HepG2 (cell line): ENCODE measurements at regions not wholly inside any gene's neighbourhood (a gene's known extent, or its start where the extent isn't known, plus 50 kb on each side); places are given as distances from the start of the nearest gene placed in this dataset.

Source experiments
- ATAC-seq: fragments of 200-7000 bp; cut with Tn5 transposase; 3 replicates; pipeline ENCODE4 v1.9.1; 2020; ENCODE audit warnings: mild to moderate bottlenecking, moderate library complexity
- BruUV-seq: library from RNA; stranded (reverse); fragments of 400-500 nt; replicated peaks from 2 replicates; lab custom pipeline; 2021; lab: Mats Ljungman, UMichigan
- CTCF ChIA-PET: fragments of 300-600 bp; formaldehyde crosslinking; extraction: SDS; loops from one replicate; lab custom pipeline; 2021; ENCODE audit warnings: low total read pairs, inconsistent platforms, low intra/inter-chr PET ratio; lab: Yijun Ruan, JAX
- POLR2A ChIA-PET: fragments of 350-600 bp; sonication (Branson Sonifier 250); formaldehyde crosslinking; loops from one replicate; lab custom pipeline; 2020; ENCODE audit warnings: antibody characterized with exemption, inconsistent platforms; lab: Yijun Ruan, JAX
- DNase-seq: peaks from one replicate; pipeline ENCODE4 v3.0.0-alpha.2; 2015; ENCODE audit warnings: low spot score
- FAIRE-seq: peaks from 3 replicates; lab custom pipeline; 2011; peaks lifted over from hg19 to GRCh38; lab: Jason Lieb, UNC
- H2AFZ ChIP-seq: one replicate; pipeline ENCODE4 v1.6.1; 2011; ENCODE audit warnings: low read length, inconsistent platforms
- H3K27ac ChIP-seq: fragments of 300-600 bp; 3 replicates; pipeline ENCODE4 v1.8.0; 2011; ENCODE audit warnings: mixed run types, mild to moderate bottlenecking, mixed read lengths, low read length, inconsistent platforms; ENCODE audit not compliant: insufficient read depth; ENCODE audit errors: extremely low read length
- H3K27me3 ChIP-seq, 2 experiments: fragments of 200-600 bp in 1 of 2; 2 replicates in 1 of 2; 3 replicates in 1 of 2; pipeline versions ENCODE4 v1.6.0 to v1.8.0; 2011; ENCODE audit warnings: low read length in 2 of 2, mild to moderate bottlenecking in 2 of 2, moderate library complexity in 2 of 2, inconsistent platforms in 1 of 2; ENCODE audit not compliant: insufficient read depth in 2 of 2, control insufficient read depth in 1 of 2
- H3K36me3 ChIP-seq, 2 experiments: fragments of 200-600 bp in 1 of 2; replicated peaks in 1 of 2; 2 replicates in 1 of 2; 3 replicates in 1 of 2; pipeline versions ENCODE4 v1.5.1 to v1.8.0; 2011; ENCODE audit warnings: low read length in 2 of 2, inconsistent platforms in 1 of 2; ENCODE audit not compliant: insufficient read depth in 2 of 2, control insufficient read depth in 1 of 2
- H3K4me1 ChIP-seq: 2 replicates; pipeline ENCODE4 v1.5.1; 2012; ENCODE audit warnings: low read length, inconsistent platforms; ENCODE audit not compliant: insufficient read depth
- H3K4me2 ChIP-seq: 2 replicates; pipeline ENCODE4 v1.6.0; 2011; ENCODE audit warnings: low read depth, low read length, inconsistent platforms
- H3K4me3 ChIP-seq, 3 experiments: fragments of 200-600 bp in 1 of 3; sonication (generic), shearing (Covaris generic) in 1 of 3; replicated peaks in 1 of 3; 2 replicates each; pipeline ENCODE4 v1.5.1; 2011 to 2016; ENCODE audit warnings: low read length in 3 of 3, inconsistent platforms in 2 of 3, low read depth in 2 of 3, mild to moderate bottlenecking in 2 of 3, control low read depth in 1 of 3, mixed read lengths in 1 of 3; ENCODE audit not compliant: insufficient read depth in 1 of 3
- H3K79me2 ChIP-seq: one replicate; pipeline ENCODE4 v1.6.1; 2011; ENCODE audit warnings: low read length, inconsistent platforms; ENCODE audit not compliant: insufficient read depth
- H3K9ac ChIP-seq: 2 replicates; pipeline ENCODE4 v1.6.0; 2011; ENCODE audit warnings: mild to moderate bottlenecking, low read depth, low read length, inconsistent platforms; ENCODE audit not compliant: insufficient read depth
- H3K9me3 ChIP-seq: 2 replicates; pipeline ENCODE4 v1.5.1; 2012; ENCODE audit warnings: mild to moderate bottlenecking, low read length
- H4K20me1 ChIP-seq: 2 replicates; pipeline ENCODE4 v1.6.0; 2011; ENCODE audit warnings: inconsistent platforms, mild to moderate bottlenecking, low read length, moderate library complexity; ENCODE audit not compliant: insufficient read depth
- ARID4A ChIP-seq: sonication (generic); formaldehyde crosslinking; IDR thresholded peaks from 2 replicates; pipeline ENCODE4 v1.5.0; 2020; ENCODE audit warnings: mild to moderate bottlenecking, missing genetic modification reagents, borderline replicate concordance
- ATF7 ChIP-seq, 2 experiments: fragments of 450-650 bp in 1 of 2; sonication (generic) in 1 of 2; formaldehyde crosslinking in 1 of 2; IDR thresholded peaks; 2 replicates each; pipeline versions ENCODE4 v1.4.0 to v1.6.1; 2016 to 2020; ENCODE audit warnings: antibody characterized with exemption in 1 of 2, mild to moderate bottlenecking in 1 of 2, missing genetic modification reagents in 1 of 2
- CREB1 ChIP-seq, 2 experiments: fragments of 450-650 bp in 1 of 2; IDR thresholded peaks; 2 replicates each; pipeline ENCODE4 v1.6.1; 2016 to 2017; ENCODE audit warnings: control low read depth in 1 of 2, mild to moderate bottlenecking in 1 of 2, missing compliant biosample characterization in 1 of 2, missing genetic modification characterization in 1 of 2
- NAIF1 ChIP-seq: sonication (generic); formaldehyde crosslinking; IDR thresholded peaks from 2 replicates; pipeline ENCODE4 v1.5.0; 2020; ENCODE audit warnings: mild to moderate bottlenecking, missing genetic modification reagents, borderline replicate concordance
- ZFP91 ChIP-seq: sonication (generic); formaldehyde crosslinking; IDR thresholded peaks from 2 replicates; pipeline ENCODE4 v1.9.0; 2022; ENCODE audit warnings: missing genetic modification reagents, mild to moderate bottlenecking, borderline replicate concordance
- ZKSCAN5 ChIP-seq: sonication (generic); formaldehyde crosslinking; IDR thresholded peaks from 2 replicates; pipeline ENCODE4 v1.5.1; 2020; ENCODE audit warnings: mild to moderate bottlenecking, missing genetic modification reagents
- ZNF383 ChIP-seq: sonication (generic); formaldehyde crosslinking; IDR thresholded peaks from 2 replicates; pipeline ENCODE4 v1.4.0; 2020; ENCODE audit warnings: missing genetic modification reagents, mild to moderate bottlenecking, borderline replicate concordance
- ZNF788 ChIP-seq: sonication (generic); formaldehyde crosslinking; IDR thresholded peaks from 2 replicates; pipeline ENCODE4 v1.5.0; 2020; ENCODE audit warnings: mild to moderate bottlenecking, missing genetic modification reagents, borderline replicate concordance
- WGBS: methylation state at CpG from one replicate; pipeline ENCODE4 v1.1.6; 2017; ENCODE audit warnings: low lambda C conversion rate; 5-methylcytosine and 5-hydroxymethylcytosine counted together
- in situ Hi-C: cut with HindIII; loops from 2 replicates; pipeline ENCODE4 v1.10.0; 2017; ENCODE audit warnings: low pct_unique_long_range_greater_than_20kb; ENCODE audit not compliant: extremely low pct_ligation_motif_present
- intact Hi-C: fragments of 100-400 bp; cut with micrococcal nuclease; formaldehyde crosslinking; loops from one replicate; pipeline ENCODE4 v1.10.0; 2022; ENCODE audit not compliant: unreplicated experiment
- TF ChIP-seq, protein P1 (sequence below): sonication (generic); formaldehyde crosslinking; IDR thresholded peaks from 2 replicates; pipeline ENCODE4 v1.5.0; 2020; ENCODE audit warnings: missing genetic modification reagents, mild to moderate bottlenecking, borderline replicate concordance
- TF ChIP-seq, protein P2 (sequence below): IDR thresholded peaks from 2 replicates; pipeline ENCODE4 v1.4.0; 2020; ENCODE audit warnings: mild to moderate bottlenecking, missing genetic modification reagents
- TF ChIP-seq, protein P3 (sequence below): sonication (generic); formaldehyde crosslinking; IDR thresholded peaks from 2 replicates; pipeline ENCODE4 v1.9.0; 2021; ENCODE audit warnings: missing genetic modification reagents, mild to moderate bottlenecking, borderline replicate concordance

DNA sequence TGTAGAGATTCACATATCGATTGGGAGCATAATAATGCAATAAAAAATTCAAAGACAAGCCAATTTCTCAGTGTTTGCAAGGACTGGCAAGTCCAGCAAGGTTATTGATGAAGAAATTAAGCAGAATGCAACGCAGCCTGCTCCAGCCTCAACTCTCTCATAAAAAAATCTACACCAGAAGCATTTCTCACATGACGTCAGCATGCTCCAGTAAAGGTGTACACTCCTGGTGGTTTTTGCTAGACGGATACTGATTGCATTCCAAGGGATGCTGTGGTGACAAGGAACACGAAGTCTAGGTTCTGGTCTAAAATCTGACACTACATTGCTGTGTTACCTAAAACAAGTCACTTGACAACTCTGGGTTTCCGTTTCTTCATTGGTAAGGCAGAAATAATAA, 131.9 kb upstream of the PRNP start:
- CTCF ChIA-PET = no interaction called here
- H3K4me1 ChIP-seq = no peaks in the 10 kb centered on the region
- TF ChIP-seq ZFP91 (CRISPR knock-in tag) (no peak), ZKSCAN5 (CRISPR knock-in tag) (no peak), ATF7 (IDR thresholded peaks at IDR 0.05) (peak; percentile 80), ATF7 (CRISPR knock-in tag; IDR thresholded peaks at IDR 0.05) (no peak), ARID4A (CRISPR knock-in tag) (no peak), NAIF1 (CRISPR knock-in tag) (no peak), ZNF788 (no peak), ZNF383 (no peak), CREB1 (IDR thresholded peaks at IDR 0.05) (peak; percentile 92), CREB1 (CRISPR knock-in tag; IDR thresholded peaks at IDR 0.05) (no peak)
- TF ChIP-seq, protein P1, sequence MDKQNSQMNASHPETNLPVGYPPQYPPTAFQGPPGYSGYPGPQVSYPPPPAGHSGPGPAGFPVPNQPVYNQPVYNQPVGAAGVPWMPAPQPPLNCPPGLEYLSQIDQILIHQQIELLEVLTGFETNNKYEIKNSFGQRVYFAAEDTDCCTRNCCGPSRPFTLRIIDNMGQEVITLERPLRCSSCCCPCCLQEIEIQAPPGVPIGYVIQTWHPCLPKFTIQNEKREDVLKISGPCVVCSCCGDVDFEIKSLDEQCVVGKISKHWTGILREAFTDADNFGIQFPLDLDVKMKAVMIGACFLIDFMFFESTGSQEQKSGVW (CRISPR knock-in tag) = no peak
- TF ChIP-seq, protein P2, sequence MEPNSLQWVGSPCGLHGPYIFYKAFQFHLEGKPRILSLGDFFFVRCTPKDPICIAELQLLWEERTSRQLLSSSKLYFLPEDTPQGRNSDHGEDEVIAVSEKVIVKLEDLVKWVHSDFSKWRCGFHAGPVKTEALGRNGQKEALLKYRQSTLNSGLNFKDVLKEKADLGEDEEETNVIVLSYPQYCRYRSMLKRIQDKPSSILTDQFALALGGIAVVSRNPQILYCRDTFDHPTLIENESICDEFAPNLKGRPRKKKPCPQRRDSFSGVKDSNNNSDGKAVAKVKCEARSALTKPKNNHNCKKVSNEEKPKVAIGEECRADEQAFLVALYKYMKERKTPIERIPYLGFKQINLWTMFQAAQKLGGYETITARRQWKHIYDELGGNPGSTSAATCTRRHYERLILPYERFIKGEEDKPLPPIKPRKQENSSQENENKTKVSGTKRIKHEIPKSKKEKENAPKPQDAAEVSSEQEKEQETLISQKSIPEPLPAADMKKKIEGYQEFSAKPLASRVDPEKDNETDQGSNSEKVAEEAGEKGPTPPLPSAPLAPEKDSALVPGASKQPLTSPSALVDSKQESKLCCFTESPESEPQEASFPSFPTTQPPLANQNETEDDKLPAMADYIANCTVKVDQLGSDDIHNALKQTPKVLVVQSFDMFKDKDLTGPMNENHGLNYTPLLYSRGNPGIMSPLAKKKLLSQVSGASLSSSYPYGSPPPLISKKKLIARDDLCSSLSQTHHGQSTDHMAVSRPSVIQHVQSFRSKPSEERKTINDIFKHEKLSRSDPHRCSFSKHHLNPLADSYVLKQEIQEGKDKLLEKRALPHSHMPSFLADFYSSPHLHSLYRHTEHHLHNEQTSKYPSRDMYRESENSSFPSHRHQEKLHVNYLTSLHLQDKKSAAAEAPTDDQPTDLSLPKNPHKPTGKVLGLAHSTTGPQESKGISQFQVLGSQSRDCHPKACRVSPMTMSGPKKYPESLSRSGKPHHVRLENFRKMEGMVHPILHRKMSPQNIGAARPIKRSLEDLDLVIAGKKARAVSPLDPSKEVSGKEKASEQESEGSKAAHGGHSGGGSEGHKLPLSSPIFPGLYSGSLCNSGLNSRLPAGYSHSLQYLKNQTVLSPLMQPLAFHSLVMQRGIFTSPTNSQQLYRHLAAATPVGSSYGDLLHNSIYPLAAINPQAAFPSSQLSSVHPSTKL (CRISPR knock-in tag) = no peak
- TF ChIP-seq, protein P3, sequence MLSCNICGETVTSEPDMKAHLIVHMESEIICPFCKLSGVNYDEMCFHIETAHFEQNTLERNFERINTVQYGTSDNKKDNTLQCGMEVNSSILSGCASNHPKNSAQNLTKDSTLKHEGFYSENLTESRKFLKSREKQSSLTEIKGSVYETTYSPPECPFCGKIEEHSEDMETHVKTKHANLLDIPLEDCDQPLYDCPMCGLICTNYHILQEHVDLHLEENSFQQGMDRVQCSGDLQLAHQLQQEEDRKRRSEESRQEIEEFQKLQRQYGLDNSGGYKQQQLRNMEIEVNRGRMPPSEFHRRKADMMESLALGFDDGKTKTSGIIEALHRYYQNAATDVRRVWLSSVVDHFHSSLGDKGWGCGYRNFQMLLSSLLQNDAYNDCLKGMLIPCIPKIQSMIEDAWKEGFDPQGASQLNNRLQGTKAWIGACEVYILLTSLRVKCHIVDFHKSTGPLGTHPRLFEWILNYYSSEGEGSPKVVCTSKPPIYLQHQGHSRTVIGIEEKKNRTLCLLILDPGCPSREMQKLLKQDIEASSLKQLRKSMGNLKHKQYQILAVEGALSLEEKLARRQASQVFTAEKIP = no peak

More for the DNA sequence above, 131.9 kb upstream of the PRNP start:
- Histone ChIP-seq H4K20me1 (no peaks in the 10 kb centered on the region), H3K9ac (no peak overlapping the region), H3K36me3 (no peaks in the 10 kb centered on the region), H3K4me3 (no peak overlapping the region), H2AFZ (no peak overlapping the region), H3K9me3 (no peaks in the 10 kb centered on the region), H3K27me3 (no peaks in the 10 kb centered on the region), H3K79me2 (no peaks in the 10 kb centered on the region), H3K4me2 (no peak overlapping the region), H3K27ac (no peak overlapping the region)
- POLR2A ChIA-PET = no interaction called here
- DNase-seq (no peak), ATAC-seq (no peak), FAIRE-seq (no peak)
- intact Hi-C loops = no loop called here
- BruUV-seq = no TSS peak
- under 1% methylated on average over 6 of the region's 6 CpGs for WGBS
- in situ Hi-C loops = no loop called here
